WTC11 (cell line): ENCODE measurements at regions not wholly inside any gene's neighbourhood (a gene's known extent, or its start where the extent isn't known, plus 50 kb on each side); places are given as distances from the start of the nearest gene placed in this dataset.

ENCODE experiments used
- ATAC-seq: fragments of 200-7000 bp; cut with Tn5 transposase; 2 replicates; pipeline ENCODE4 v1.10.0; 2021; ENCODE audit warnings: mild to moderate bottlenecking, moderate library complexity
- CTCF ChIA-PET: fragments of 300-600 bp; sonication (Branson Sonifier 250); formaldehyde crosslinking; loops from one replicate; lab custom pipeline; 2021; ENCODE audit warnings: antibody characterized with exemption; lab: Charles Lee
- POLR2A ChIA-PET: fragments of 350-600 bp; sonication (Branson Sonifier 250); formaldehyde crosslinking; loops from one replicate; lab custom pipeline; 2021; ENCODE audit warnings: antibody characterized with exemption; lab: Charles Lee
- DNase-seq: peaks from one replicate; pipeline ENCODE4 v3.0.0; 2021; ENCODE audit warnings: low spot score
- H3K27ac Mint-ChIP-seq: 2 replicates; pipeline ENCODE4 v1.8.0; 2021; ENCODE audit warnings: mixed read lengths
- H3K27me3 Mint-ChIP-seq: 2 replicates; pipeline ENCODE4 v1.8.0; 2021; ENCODE audit warnings: low read depth, mild to moderate bottlenecking, moderate library complexity, mixed read lengths
- H3K36me3 Mint-ChIP-seq: 2 replicates; pipeline ENCODE4 v1.8.0; 2021; ENCODE audit warnings: mixed read lengths
- H3K4me1 Mint-ChIP-seq: 2 replicates; pipeline ENCODE4 v1.8.0; 2022; ENCODE audit warnings: mixed read lengths
- H3K4me3 Mint-ChIP-seq: 2 replicates; pipeline ENCODE4 v1.8.0; 2021; ENCODE audit warnings: mild to moderate bottlenecking, moderate library complexity, mixed read lengths
- H3K9me3 Mint-ChIP-seq: 2 replicates; pipeline ENCODE4 v1.8.0; 2021; ENCODE audit warnings: mixed read lengths
- ATF3 ChIP-seq: sonication (generic); formaldehyde crosslinking; conservative IDR thresholded peaks from 2 replicates; pipeline ENCODE4 v1.8.1; 2022; ENCODE audit warnings: mild to moderate bottlenecking, missing genetic modification reagents
- E2F4 ChIP-seq: sonication (generic); formaldehyde crosslinking; IDR thresholded peaks from 2 replicates; pipeline ENCODE4 v1.8.1; 2022; ENCODE audit warnings: low read depth, mild to moderate bottlenecking, moderate library complexity, missing genetic modification reagents, borderline replicate concordance
- EMX1 ChIP-seq: fragments of 250-450 bp; sonication (Bioruptor Pico); IDR thresholded peaks from 2 replicates; pipeline ENCODE4 v1.8.0; 2021; ENCODE audit warnings: mild to moderate bottlenecking
- FOXP1 ChIP-seq: sonication (generic); formaldehyde crosslinking; IDR thresholded peaks from 2 replicates; pipeline ENCODE4 v1.8.0; 2022; ENCODE audit warnings: missing genetic modification reagents, mild to moderate bottlenecking, moderate library complexity, borderline replicate concordance
- FOXP4 ChIP-seq: sonication (generic); formaldehyde crosslinking; IDR thresholded peaks from 2 replicates; pipeline ENCODE4 v1.8.0; 2022; ENCODE audit warnings: mild to moderate bottlenecking, missing genetic modification reagents
- GABPB1 ChIP-seq: sonication (generic); formaldehyde crosslinking; IDR thresholded peaks from 2 replicates; pipeline ENCODE4 v1.8.1; 2023; ENCODE audit warnings: mild to moderate bottlenecking, missing genetic modification reagents
- GTF2I ChIP-seq: fragments of 250-450 bp; sonication (Bioruptor Pico); conservative IDR thresholded peaks from 2 replicates; pipeline ENCODE4 v1.4.0; 2021; ENCODE audit warnings: mild to moderate bottlenecking
- JAZF1 ChIP-seq: fragments of 250-450 bp; sonication (Bioruptor Pico); IDR thresholded peaks from 2 replicates; pipeline ENCODE4 v1.9.0; 2021; ENCODE audit warnings: moderate library complexity, mild to moderate bottlenecking, inconsistent platforms
- MLX ChIP-seq: sonication (generic); formaldehyde crosslinking; IDR thresholded peaks from 2 replicates; pipeline ENCODE4 v1.8.1; 2023; ENCODE audit warnings: mild to moderate bottlenecking, missing genetic modification reagents, moderate library complexity
- NFE2L1 ChIP-seq: sonication (generic); formaldehyde crosslinking; IDR thresholded peaks from 2 replicates; pipeline ENCODE4 v1.8.1; 2023; ENCODE audit warnings: missing genetic modification reagents
- SMAD4 ChIP-seq: sonication (generic); formaldehyde crosslinking; IDR thresholded peaks from 2 replicates; pipeline ENCODE4 v1.8.0; 2022; ENCODE audit warnings: mild to moderate bottlenecking, missing genetic modification reagents
- SOX15 ChIP-seq: fragments of 250-450 bp; sonication (Bioruptor Pico); IDR thresholded peaks from 2 replicates; pipeline ENCODE4 v1.9.0; 2021; ENCODE audit warnings: mild to moderate bottlenecking
- TCF7 ChIP-seq: sonication (generic); formaldehyde crosslinking; IDR thresholded peaks from 2 replicates; pipeline ENCODE4 v1.8.0; 2022; ENCODE audit warnings: mild to moderate bottlenecking, low read depth, missing genetic modification reagents, moderate library complexity
- TP53 ChIP-seq: sonication (generic); formaldehyde crosslinking; IDR thresholded peaks from 2 replicates; pipeline ENCODE4 v1.8.1; 2023; ENCODE audit warnings: mild to moderate bottlenecking, missing genetic modification reagents
- ZBTB43 ChIP-seq: sonication (generic); formaldehyde crosslinking; IDR thresholded peaks from 2 replicates; pipeline ENCODE4 v1.8.1; 2023; ENCODE audit warnings: mild to moderate bottlenecking, missing genetic modification reagents
- ZNF121 ChIP-seq: sonication (generic); formaldehyde crosslinking; IDR thresholded peaks from 2 replicates; pipeline ENCODE4 v1.8.0; 2023; ENCODE audit warnings: missing genetic modification reagents
- ZNF138 ChIP-seq: sonication (generic); formaldehyde crosslinking; conservative IDR thresholded peaks from 2 replicates; pipeline ENCODE4 v1.8.1; 2022; ENCODE audit warnings: mild to moderate bottlenecking, moderate library complexity, missing genetic modification reagents
- ZNF425 ChIP-seq: fragments of 250-450 bp; sonication (Bioruptor Pico); conservative IDR thresholded peaks from 2 replicates; pipeline ENCODE4 v1.9.0; 2021; ENCODE audit warnings: mild to moderate bottlenecking
- TF ChIP-seq, protein P1 (sequence below): sonication (generic); formaldehyde crosslinking; IDR thresholded peaks from 2 replicates; pipeline ENCODE4 v1.8.0; 2022; ENCODE audit warnings: mild to moderate bottlenecking, missing genetic modification reagents
- TF ChIP-seq, protein P2 (sequence below): fragments of 200-600 bp; IDR thresholded peaks from 2 replicates; pipeline ENCODE4 v1.8.0; 2022; ENCODE audit warnings: antibody characterized with exemption
- TF ChIP-seq, protein P3 (sequence below): sonication (generic); formaldehyde crosslinking; IDR thresholded peaks from 2 replicates; pipeline ENCODE4 v1.8.0; 2023; ENCODE audit warnings: mild to moderate bottlenecking, missing genetic modification reagents

DNA sequence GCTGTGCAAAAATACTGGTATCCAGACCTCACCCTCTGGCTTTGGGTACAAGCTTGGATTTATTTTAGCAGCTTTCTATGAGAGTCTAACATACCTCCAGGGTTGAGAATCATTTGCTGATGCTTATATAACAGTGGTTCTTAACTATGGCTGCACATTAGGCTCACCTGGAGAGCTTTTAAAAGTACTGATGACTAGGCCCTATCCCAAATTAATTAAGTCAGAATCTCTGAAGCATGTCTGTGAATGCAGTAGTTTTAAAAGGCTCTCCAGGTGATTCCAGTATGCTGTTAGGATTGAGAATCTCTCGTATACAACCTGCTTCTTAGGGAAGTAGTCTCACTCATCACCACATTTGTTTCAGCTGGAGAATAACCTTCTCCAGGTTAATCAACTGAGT is 99.2 kb downstream of the PDHA2 start:
- ChIA-PET POLR2A (no interaction called here), CTCF (no interaction called here)
- Mint-ChIP-seq H3K27ac (no peak overlapping the region), H3K4me1 (no peaks in the 10 kb centered on the region), H3K27me3 (no peaks in the 10 kb centered on the region), H3K4me3 (no peak overlapping the region), H3K36me3 (peaks cover 6% of the 10 kb centered on the region), H3K9me3 (peaks cover 38% of the 10 kb centered on the region)
- no peak for DNase-seq
- no peak for TF ChIP-seq ZNF138
- no peak for TF ChIP-seq FOXP4
- TF ChIP-seq ATF3 (CRISPR knock-in tag): no peak
- TF ChIP-seq TCF7 (CRISPR knock-in tag): no peak
- no peak for TF ChIP-seq TP53 (CRISPR knock-in tag)
- TF ChIP-seq, protein P1, sequence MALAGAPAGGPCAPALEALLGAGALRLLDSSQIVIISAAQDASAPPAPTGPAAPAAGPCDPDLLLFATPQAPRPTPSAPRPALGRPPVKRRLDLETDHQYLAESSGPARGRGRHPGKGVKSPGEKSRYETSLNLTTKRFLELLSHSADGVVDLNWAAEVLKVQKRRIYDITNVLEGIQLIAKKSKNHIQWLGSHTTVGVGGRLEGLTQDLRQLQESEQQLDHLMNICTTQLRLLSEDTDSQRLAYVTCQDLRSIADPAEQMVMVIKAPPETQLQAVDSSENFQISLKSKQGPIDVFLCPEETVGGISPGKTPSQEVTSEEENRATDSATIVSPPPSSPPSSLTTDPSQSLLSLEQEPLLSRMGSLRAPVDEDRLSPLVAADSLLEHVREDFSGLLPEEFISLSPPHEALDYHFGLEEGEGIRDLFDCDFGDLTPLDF: no peak
- no peak for TF ChIP-seq ZBTB43
- no peak for TF ChIP-seq ZNF121 (CRISPR knock-in tag)
- no peak for TF ChIP-seq SOX15 (CRISPR knock-in tag)
- TF ChIP-seq FOXP1: no peak
- TF ChIP-seq GTF2I (CRISPR knock-in tag): no peak
- TF ChIP-seq E2F4 (CRISPR knock-in tag): no peak
- no peak for TF ChIP-seq JAZF1 (CRISPR knock-in tag)
- ATAC-seq: no peak

DNA sequence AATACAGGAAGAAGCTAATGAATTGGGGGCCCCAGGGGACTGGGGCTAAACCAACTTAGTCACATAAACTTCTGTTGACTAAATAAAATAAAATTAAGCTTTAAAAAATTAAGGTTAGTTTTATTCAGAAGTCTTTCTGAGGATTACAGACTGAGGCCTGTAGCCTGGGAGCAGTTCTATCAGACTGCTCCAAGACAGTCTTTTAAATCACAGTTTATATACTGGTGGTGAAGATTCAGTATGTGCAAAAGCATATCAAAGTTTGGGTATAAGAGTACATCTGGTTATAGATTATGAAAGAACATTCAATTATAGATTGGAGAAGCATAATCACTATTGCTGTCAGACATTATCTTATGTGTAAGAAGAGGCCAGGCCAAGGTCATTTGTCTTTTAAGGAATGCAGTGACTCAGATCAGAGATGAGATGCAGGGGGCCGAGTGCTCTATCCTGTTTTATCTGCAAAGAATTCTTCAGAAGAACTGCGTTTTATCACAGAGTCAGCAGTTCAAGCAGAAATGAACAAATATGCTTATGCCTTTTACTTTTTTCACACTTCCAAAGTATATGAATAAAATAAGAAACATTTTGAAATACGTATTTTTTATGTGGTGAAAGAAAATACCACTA is 109.4 kb downstream of the PDHA2 start:
- Mint-ChIP-seq H3K9me3 (peaks cover 46% of the 10 kb centered on the region), H3K4me3 (no peak overlapping the region), H3K27ac (no peak overlapping the region), H3K4me1 (peaks cover 14% of the 10 kb centered on the region), H3K27me3 (no peaks in the 10 kb centered on the region), H3K36me3 (peaks cover 28% of the 10 kb centered on the region)
- ChIA-PET POLR2A (no interaction called here), CTCF (no interaction called here)
- DNase-seq (no peak), ATAC-seq (no peak)
- TF ChIP-seq SOX15 (CRISPR knock-in tag) (no peak), MLX (CRISPR knock-in tag) (no peak), GABPB1 (no peak), SMAD4 (CRISPR knock-in tag) (no peak), NFE2L1 (no peak), ZNF425 (no peak), ATF3 (CRISPR knock-in tag) (no peak), EMX1 (CRISPR knock-in tag) (no peak)
- TF ChIP-seq, protein P2, sequence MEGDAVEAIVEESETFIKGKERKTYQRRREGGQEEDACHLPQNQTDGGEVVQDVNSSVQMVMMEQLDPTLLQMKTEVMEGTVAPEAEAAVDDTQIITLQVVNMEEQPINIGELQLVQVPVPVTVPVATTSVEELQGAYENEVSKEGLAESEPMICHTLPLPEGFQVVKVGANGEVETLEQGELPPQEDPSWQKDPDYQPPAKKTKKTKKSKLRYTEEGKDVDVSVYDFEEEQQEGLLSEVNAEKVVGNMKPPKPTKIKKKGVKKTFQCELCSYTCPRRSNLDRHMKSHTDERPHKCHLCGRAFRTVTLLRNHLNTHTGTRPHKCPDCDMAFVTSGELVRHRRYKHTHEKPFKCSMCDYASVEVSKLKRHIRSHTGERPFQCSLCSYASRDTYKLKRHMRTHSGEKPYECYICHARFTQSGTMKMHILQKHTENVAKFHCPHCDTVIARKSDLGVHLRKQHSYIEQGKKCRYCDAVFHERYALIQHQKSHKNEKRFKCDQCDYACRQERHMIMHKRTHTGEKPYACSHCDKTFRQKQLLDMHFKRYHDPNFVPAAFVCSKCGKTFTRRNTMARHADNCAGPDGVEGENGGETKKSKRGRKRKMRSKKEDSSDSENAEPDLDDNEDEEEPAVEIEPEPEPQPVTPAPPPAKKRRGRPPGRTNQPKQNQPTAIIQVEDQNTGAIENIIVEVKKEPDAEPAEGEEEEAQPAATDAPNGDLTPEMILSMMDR: no peak
- TF ChIP-seq, protein P3, sequence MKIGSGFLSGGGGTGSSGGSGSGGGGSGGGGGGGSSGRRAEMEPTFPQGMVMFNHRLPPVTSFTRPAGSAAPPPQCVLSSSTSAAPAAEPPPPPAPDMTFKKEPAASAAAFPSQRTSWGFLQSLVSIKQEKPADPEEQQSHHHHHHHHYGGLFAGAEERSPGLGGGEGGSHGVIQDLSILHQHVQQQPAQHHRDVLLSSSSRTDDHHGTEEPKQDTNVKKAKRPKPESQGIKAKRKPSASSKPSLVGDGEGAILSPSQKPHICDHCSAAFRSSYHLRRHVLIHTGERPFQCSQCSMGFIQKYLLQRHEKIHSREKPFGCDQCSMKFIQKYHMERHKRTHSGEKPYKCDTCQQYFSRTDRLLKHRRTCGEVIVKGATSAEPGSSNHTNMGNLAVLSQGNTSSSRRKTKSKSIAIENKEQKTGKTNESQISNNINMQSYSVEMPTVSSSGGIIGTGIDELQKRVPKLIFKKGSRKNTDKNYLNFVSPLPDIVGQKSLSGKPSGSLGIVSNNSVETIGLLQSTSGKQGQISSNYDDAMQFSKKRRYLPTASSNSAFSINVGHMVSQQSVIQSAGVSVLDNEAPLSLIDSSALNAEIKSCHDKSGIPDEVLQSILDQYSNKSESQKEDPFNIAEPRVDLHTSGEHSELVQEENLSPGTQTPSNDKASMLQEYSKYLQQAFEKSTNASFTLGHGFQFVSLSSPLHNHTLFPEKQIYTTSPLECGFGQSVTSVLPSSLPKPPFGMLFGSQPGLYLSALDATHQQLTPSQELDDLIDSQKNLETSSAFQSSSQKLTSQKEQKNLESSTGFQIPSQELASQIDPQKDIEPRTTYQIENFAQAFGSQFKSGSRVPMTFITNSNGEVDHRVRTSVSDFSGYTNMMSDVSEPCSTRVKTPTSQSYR: no peak
